CD4-positive, alpha-beta memory T cell (primary cell): ENCODE measurements at regions not wholly inside any gene's neighbourhood (a gene's known extent, or its start where the extent isn't known, plus 50 kb on each side); places are given as distances from the start of the nearest gene placed in this dataset.

Experiments used
- CTCF ChIA-PET: fragments of 350-600 bp; sonication (Branson Sonifier 250); formaldehyde crosslinking; loops from one replicate; lab custom pipeline; 2021; ENCODE audit warnings: inconsistent platforms; ENCODE audit not compliant: partially characterized antibody; lab: Charles Lee
- POLR2A ChIA-PET: fragments of 350-600 bp; sonication (Branson Sonifier 250); formaldehyde crosslinking; loops from one replicate; lab custom pipeline; 2021; ENCODE audit not compliant: partially characterized antibody; lab: Charles Lee
- DNase-seq, 5 donors: peaks; one replicate each; pipeline versions ENCODE4 v3.0.0 to v3.0.0-alpha.2; 2020 to 2022; ENCODE audit warnings: mixed read lengths in 1 of 5
- H3K27ac ChIP-seq: one replicate; pipeline ENCODE4 v1.7.0; 2013; ENCODE audit warnings: low read depth, low read length
- H3K27me3 ChIP-seq: 2 replicates; pipeline ENCODE4 v1.7.0; 2013; ENCODE audit warnings: mild to moderate bottlenecking, low read length, moderate library complexity; ENCODE audit not compliant: insufficient read depth
- H3K36me3 ChIP-seq: 2 replicates; pipeline ENCODE4 v1.7.0; 2013; ENCODE audit warnings: mild to moderate bottlenecking, low read length, moderate library complexity; ENCODE audit not compliant: insufficient read depth
- H3K4me1 ChIP-seq: 2 replicates; pipeline ENCODE4 v1.7.0; 2013; ENCODE audit warnings: mild to moderate bottlenecking, low read length, moderate library complexity; ENCODE audit not compliant: insufficient read depth
- H3K4me3 ChIP-seq, 2 donors: one replicate each; pipeline ENCODE4 v1.7.0; 2013; ENCODE audit warnings: low read length in 2 of 2, mild to moderate bottlenecking in 1 of 2
- H3K9me3 ChIP-seq, 2 donors: one replicate each; pipeline ENCODE4 v1.7.0; 2013; ENCODE audit warnings: low read length in 2 of 2, control low read depth in 1 of 2; ENCODE audit not compliant: control insufficient read depth in 1 of 2
- H3K27ac Mint-ChIP-seq, 7 donors: one replicate each; pipeline ENCODE4 v1.8.0; 2020 to 2021; ENCODE audit warnings: mixed read lengths in 7 of 7, mild to moderate bottlenecking in 6 of 7, inconsistent platforms in 3 of 7, moderate library complexity in 3 of 7
- H3K27me3 Mint-ChIP-seq, 2 donors: one replicate each; pipeline ENCODE4 v1.8.0; 2020 to 2021; ENCODE audit warnings: mixed read lengths in 2 of 2
- H3K36me3 Mint-ChIP-seq, 2 donors: one replicate each; pipeline ENCODE4 v1.8.0; 2020 to 2021; ENCODE audit warnings: mixed read lengths in 2 of 2, inconsistent platforms in 1 of 2, mild to moderate bottlenecking in 1 of 2
- H3K4me1 Mint-ChIP-seq, 4 donors: one replicate each; pipeline ENCODE4 v1.8.0; 2020 to 2021; ENCODE audit warnings: mixed read lengths in 4 of 4, mild to moderate bottlenecking in 1 of 4
- H3K4me3 Mint-ChIP-seq, 8 donors: one replicate each; pipeline ENCODE4 v1.8.0; 2020 to 2021; ENCODE audit warnings: mixed read lengths in 8 of 8, mild to moderate bottlenecking in 7 of 8, moderate library complexity in 6 of 8, inconsistent platforms in 3 of 8
- H3K9me3 Mint-ChIP-seq, 8 donors: one replicate each; pipeline ENCODE4 v1.8.0; 2020 to 2021; ENCODE audit warnings: mixed read lengths in 8 of 8, mild to moderate bottlenecking in 5 of 8, inconsistent platforms in 3 of 8, moderate library complexity in 1 of 8
- intact Hi-C: fragments of 100-400 bp; cut with micrococcal nuclease; formaldehyde crosslinking; loops from one replicate; pipeline ENCODE4 v1.15.1; 2023

DNA sequence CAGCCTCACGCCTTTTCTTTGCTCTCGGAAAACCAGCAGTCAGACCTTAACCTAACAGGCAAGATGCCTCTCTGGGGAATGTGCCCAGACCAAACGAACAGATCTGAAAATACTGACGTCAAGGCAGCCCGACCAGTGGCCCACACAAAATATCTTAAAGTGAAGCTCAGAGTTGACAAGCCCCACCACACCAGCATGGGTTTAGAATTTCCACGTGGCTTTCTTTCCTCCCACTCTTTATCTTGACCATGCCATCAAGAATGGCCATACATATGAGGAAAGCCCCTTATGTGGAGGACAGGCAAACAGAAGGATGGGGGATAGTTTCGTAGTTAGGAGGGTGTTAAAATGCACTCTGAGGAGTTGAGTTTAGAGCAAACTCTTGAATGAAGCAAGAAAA is 89.8 kb downstream of the MRPL32 start:
- Histone ChIP-seq H3K4me3 (no peak overlapping the region), H3K27me3 (no peaks in the 10 kb centered on the region), H3K9me3 (no peaks in the 10 kb centered on the region), H3K27ac (no peak overlapping the region), H3K36me3 (no peaks in the 10 kb centered on the region), H3K4me1 (no peaks in the 10 kb centered on the region)
- Mint-ChIP-seq H3K9me3 (peaks cover 0 to 3% (median 0%) of the 10 kb centered on the region in 8 donors), H3K4me3 (no peak overlapping the region), H3K4me1 (no peaks in the 10 kb centered on the region), H3K27me3 (peaks cover 3 to 4% of the 10 kb centered on the region in 2 donors), H3K36me3 (no peaks in the 10 kb centered on the region), H3K27ac (no peak overlapping the region)
- CTCF ChIA-PET, result interaction anchor here (0.7 kb wide), 1 partner anchor 66 kb away, joined by 3 read pairs; no protein-coding TSS in a partner anchor
- DNase-seq, result no peak
- intact Hi-C loops, result no loop called here
- POLR2A ChIA-PET, result no interaction called here

- H3K27ac Mint-ChIP-seq, result no peak overlapping the region
- H3K4me3 Mint-ChIP-seq, result no peak overlapping the region
- H3K4me1 ChIP-seq, result no peaks in the 10 kb centered on the region
- H3K36me3 Mint-ChIP-seq, result no peaks in the 10 kb centered on the region
- DNase-seq, result no peak
- no peaks in the 10 kb centered on the region for H3K27me3 ChIP-seq
- H3K9me3 Mint-ChIP-seq, result no peaks in the 10 kb centered on the region
- CTCF ChIA-PET, result no interaction called here
- intact Hi-C loops, result no loop called here
- no peaks in the 10 kb centered on the region for H3K36me3 ChIP-seq
- H3K4me1 Mint-ChIP-seq, result no peaks in the 10 kb centered on the region
- H3K27me3 Mint-ChIP-seq, result peaks cover 5 to 8% of the 10 kb centered on the region in 2 donors
- H3K27ac ChIP-seq, result no peak overlapping the region
- POLR2A ChIA-PET, result no interaction called here
- no peak overlapping the region for H3K4me3 ChIP-seq
- no peaks in the 10 kb centered on the region for H3K9me3 ChIP-seq
These were observed 79.1 kb upstream of the HECW1 start for GRCh38 chr7:43033369-43033768.

- H3K4me1 ChIP-seq, result no peaks in the 10 kb centered on the region
- H3K4me3 Mint-ChIP-seq, result no peak overlapping the region
- no peaks in the 10 kb centered on the region for H3K4me1 Mint-ChIP-seq
- no peak overlapping the region for H3K4me3 ChIP-seq
- DNase-seq, result no peak
- CTCF ChIA-PET, result no interaction called here
- no peaks in the 10 kb centered on the region for H3K9me3 Mint-ChIP-seq
- H3K27me3 Mint-ChIP-seq, result peaks cover 4 to 5% of the 10 kb centered on the region in 2 donors
- no peaks in the 10 kb centered on the region for H3K27me3 ChIP-seq
- intact Hi-C loops, result no loop called here
- no peaks in the 10 kb centered on the region for H3K36me3 ChIP-seq
- no peaks in the 10 kb centered on the region for H3K36me3 Mint-ChIP-seq
- POLR2A ChIA-PET, result no interaction called here
- H3K9me3 ChIP-seq, result no peaks in the 10 kb centered on the region
- H3K27ac Mint-ChIP-seq, result no peak overlapping the region
- H3K27ac ChIP-seq, result no peak overlapping the region
These were observed 77.9 kb upstream of the HECW1 start for GRCh38 chr7:43034535-43035002.

- Histone ChIP-seq H3K27me3 (no peaks in the 10 kb centered on the region), H3K36me3 (no peaks in the 10 kb centered on the region), H3K9me3 (no peaks in the 10 kb centered on the region), H3K4me3 (no peak overlapping the region), H3K4me1 (no peaks in the 10 kb centered on the region), H3K27ac (no peak overlapping the region)
- Mint-ChIP-seq H3K4me1 (no peaks in the 10 kb centered on the region), H3K27me3 (peaks cover under 1 to 1% of the 10 kb centered on the region in 2 donors), H3K36me3 (no peaks in the 10 kb centered on the region), H3K4me3 (no peak overlapping the region), H3K9me3 (no peaks in the 10 kb centered on the region), H3K27ac (no peak overlapping the region)
- intact Hi-C loops, result no loop called here
- CTCF ChIA-PET, result no interaction called here
- POLR2A ChIA-PET, result no interaction called here
- DNase-seq, result no peak
These were observed 74.9 kb upstream of the HECW1 start for GRCh38 chr7:43037531-43037930.

GRCh38 chr7:43038254-43038653 is 74.2 kb upstream of the HECW1 start:
- Mint-ChIP-seq H3K27ac (no peak overlapping the region), H3K9me3 (no peaks in the 10 kb centered on the region), H3K36me3 (no peaks in the 10 kb centered on the region), H3K27me3 (peaks cover 1 to 8% of the 10 kb centered on the region in 2 donors), H3K4me1 (no peaks in the 10 kb centered on the region), H3K4me3 (no peak overlapping the region)
- Histone ChIP-seq H3K27me3 (no peaks in the 10 kb centered on the region), H3K27ac (no peak overlapping the region), H3K36me3 (no peaks in the 10 kb centered on the region), H3K9me3 (no peaks in the 10 kb centered on the region), H3K4me3 (no peak overlapping the region), H3K4me1 (no peaks in the 10 kb centered on the region)
- no peak for DNase-seq
- CTCF ChIA-PET, result no interaction called here
- POLR2A ChIA-PET, result no interaction called here
- intact Hi-C loops, result no loop called here

DNA sequence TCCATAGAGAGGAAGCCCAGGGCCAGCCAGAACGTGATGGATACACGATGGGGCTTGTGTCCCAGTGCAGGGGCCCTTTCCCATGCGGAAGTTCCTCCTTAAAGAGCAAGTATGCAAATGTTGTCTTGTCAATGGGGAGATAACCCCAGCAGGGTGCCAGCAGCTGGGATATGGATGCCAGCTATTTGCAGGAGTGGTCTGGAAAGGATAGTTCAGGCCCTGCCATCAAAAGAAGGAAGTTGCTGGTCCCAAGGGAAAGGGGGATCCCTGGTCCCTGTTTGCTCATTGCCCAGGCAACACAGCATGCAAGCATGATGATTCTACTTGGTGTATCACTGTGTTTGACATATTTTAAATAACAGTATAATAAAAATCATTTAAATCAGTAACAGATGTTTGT is 73.1 kb upstream of the HECW1 start:
- Mint-ChIP-seq H3K36me3 (no peaks in the 10 kb centered on the region), H3K9me3 (no peaks in the 10 kb centered on the region), H3K27ac (no peak overlapping the region), H3K4me1 (no peaks in the 10 kb centered on the region), H3K4me3 (no peak overlapping the region), H3K27me3 (peaks cover 4 to 14% of the 10 kb centered on the region in 2 donors)
- H3K9me3 ChIP-seq, result no peaks in the 10 kb centered on the region
- no peak overlapping the region for H3K4me3 ChIP-seq
- intact Hi-C loops, result no loop called here
- H3K27me3 ChIP-seq, result no peaks in the 10 kb centered on the region
- ChIA-PET CTCF (no interaction called here), POLR2A (no interaction called here)
- no peaks in the 10 kb centered on the region for H3K4me1 ChIP-seq
- no peak for DNase-seq
- H3K27ac ChIP-seq, result no peak overlapping the region
- H3K36me3 ChIP-seq, result no peaks in the 10 kb centered on the region

DNA sequence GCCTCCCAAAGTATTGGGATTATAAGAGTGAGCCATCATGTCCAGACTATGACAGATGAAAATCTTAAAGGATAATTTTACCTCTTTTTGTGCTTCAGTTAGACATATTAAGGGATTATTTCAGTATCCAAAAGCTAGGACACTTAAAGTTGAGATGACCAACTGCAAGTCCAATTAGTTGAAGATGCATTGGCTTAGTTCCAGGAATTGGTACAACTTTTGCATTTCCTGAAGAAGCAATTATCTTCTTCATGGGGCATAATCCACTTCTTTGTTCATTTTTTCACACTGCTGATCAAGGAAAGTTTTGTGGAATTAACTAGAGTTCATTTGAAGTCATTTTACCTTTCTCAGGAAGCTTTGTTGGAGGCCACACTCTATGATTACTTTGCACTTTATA is 72.0 kb upstream of the HECW1 start:
- Histone ChIP-seq H3K27me3 (no peaks in the 10 kb centered on the region), H3K27ac (no peak overlapping the region), H3K4me1 (no peaks in the 10 kb centered on the region), H3K4me3 (no peak overlapping the region), H3K9me3 (no peaks in the 10 kb centered on the region), H3K36me3 (no peaks in the 10 kb centered on the region)
- Mint-ChIP-seq H3K27me3 (peaks cover 6 to 16% of the 10 kb centered on the region in 2 donors), H3K9me3 (no peaks in the 10 kb centered on the region), H3K4me1 (no peaks in the 10 kb centered on the region), H3K27ac (no peak overlapping the region), H3K4me3 (no peak overlapping the region), H3K36me3 (no peaks in the 10 kb centered on the region)
- ChIA-PET POLR2A (no interaction called here), CTCF (interaction anchor here (1.1 kb wide), 1 partner anchor 9 kb away, joined by 3 read pairs; no protein-coding TSS in a partner anchor)
- no peak for DNase-seq
- intact Hi-C loops, result no loop called here

- intact Hi-C loops, result no loop called here
These were observed 71.3 kb upstream of the HECW1 start for GRCh38 chr7:43041105-43041504.

More at GRCh38 chr7:43041105-43041504, 71.3 kb upstream of the HECW1 start:
- no peaks in the 10 kb centered on the region for H3K9me3 ChIP-seq
- Mint-ChIP-seq H3K27me3 (peaks cover 8 to 20% of the 10 kb centered on the region in 2 donors), H3K4me3 (no peak overlapping the region), H3K36me3 (no peaks in the 10 kb centered on the region), H3K9me3 (no peaks in the 10 kb centered on the region), H3K4me1 (no peaks in the 10 kb centered on the region), H3K27ac (no peak overlapping the region)
- H3K4me1 ChIP-seq, result no peaks in the 10 kb centered on the region
- DNase-seq, result no peak
- POLR2A ChIA-PET, result no interaction called here
- CTCF ChIA-PET, result interaction anchor here (1.1 kb wide), 1 partner anchor 8 kb away, joined by 3 read pairs; no protein-coding TSS in a partner anchor
- no peaks in the 10 kb centered on the region for H3K27me3 ChIP-seq
- H3K36me3 ChIP-seq, result no peaks in the 10 kb centered on the region
- no peak overlapping the region for H3K4me3 ChIP-seq
- no peak overlapping the region for H3K27ac ChIP-seq
